Right cardiac atrium (tissue), 5 donors: ENCODE measurements at regions not wholly inside any gene's neighbourhood (a gene's known extent, or its start where the extent isn't known, plus 50 kb on each side); places are given as distances from the start of the nearest gene placed in this dataset.

Experiments used
- ATAC-seq, 2 donors: fragments of 200-7000 bp; cut with Tn5 transposase; one replicate each; pipeline versions ENCODE4 v1.8.0 to v1.9.1; 2020; ENCODE audit warnings: moderate library complexity in 2 of 2, mild to moderate bottlenecking in 1 of 2
- DNase-seq, 3 donors: peaks; one replicate each; pipeline ENCODE4 v3.0.0-alpha.2; 2020
- H3K27ac ChIP-seq: one replicate; pipeline ENCODE4 v1.5.1; 2013; ENCODE audit warnings: mild to moderate bottlenecking, low read length, control low read depth, moderate library complexity
- H3K27me3 ChIP-seq: one replicate; pipeline ENCODE4 v1.6.1; 2013; ENCODE audit not compliant: control insufficient read depth, insufficient read depth
- H3K4me1 ChIP-seq: one replicate; pipeline ENCODE4 v1.6.1; 2013; ENCODE audit warnings: low read length; ENCODE audit not compliant: control insufficient read depth, insufficient read depth
- H3K4me3 ChIP-seq: one replicate; pipeline ENCODE4 v1.5.1; 2013; ENCODE audit warnings: low read length, control low read depth
- H3K9me3 ChIP-seq: one replicate; pipeline ENCODE4 v1.6.1; 2013; ENCODE audit warnings: low read length; ENCODE audit not compliant: control insufficient read depth
- WGBS: extraction: QIAGEN DNeasy Blood & Tissue Kit; methylation state at CpG from one replicate; pipeline ENCODE4 v1.1.7; 2013; 5-methylcytosine and 5-hydroxymethylcytosine counted together
- intact Hi-C, 4 donors: fragments of 100-400 bp; cut with DNase I; formaldehyde crosslinking; loops; one replicate each; pipeline versions ENCODE4 v1.11.0 to v1.14.0; 2022 to 2023
- donor health status: healthy with polysubstance abuse.
- donor health status: DM: no; HTN: yes; CAD: no.
- donor health status: DM: no; HTN: no; CAD: no.
- donor health status: DM: no; HTN: yes; CAD: no; lungs with severe emphysema.
- donor health status: DM: yes; HTN: yes; CAD: no.

GRCh38 chr2:17035010-17035409 is 369.4 kb upstream of the CYRIA start:
- ATAC-seq (no peak), DNase-seq (no peak)
- no peak overlapping the region for H3K27ac ChIP-seq
- 61% methylated on average over 1 of the region's 1 CpG for WGBS
- no peaks in the 10 kb centered on the region for H3K4me1 ChIP-seq
- intact Hi-C loops = no loop called here
- no peak overlapping the region for H3K4me3 ChIP-seq
- no peaks in the 10 kb centered on the region for H3K27me3 ChIP-seq
- H3K9me3 ChIP-seq = no peaks in the 10 kb centered on the region

- Histone ChIP-seq H3K27ac (no peak overlapping the region), H3K4me3 (no peak overlapping the region), H3K4me1 (no peaks in the 10 kb centered on the region), H3K9me3 (no peaks in the 10 kb centered on the region), H3K27me3 (no peaks in the 10 kb centered on the region)
- ATAC-seq (no peak), DNase-seq (no peak)
- 17% methylated on average over 2 of the region's 2 CpGs for WGBS
- intact Hi-C loops = no loop called here
These were observed 364.4 kb upstream of the CYRIA start for GRCh38 chr2:17030047-17030446.

- H3K4me3 ChIP-seq = no peak overlapping the region
- WGBS = 42% methylated on average over 3 of the region's 3 CpGs
- ATAC-seq (no peak), DNase-seq (no peak)
- H3K9me3 ChIP-seq = no peaks in the 10 kb centered on the region
- intact Hi-C loops = no loop called here
- H3K27ac ChIP-seq = no peak overlapping the region
- H3K27me3 ChIP-seq = no peaks in the 10 kb centered on the region
- H3K4me1 ChIP-seq = no peaks in the 10 kb centered on the region
These were observed 346.7 kb upstream of the CYRIA start for GRCh38 chr2:17012297-17012696.

DNA sequence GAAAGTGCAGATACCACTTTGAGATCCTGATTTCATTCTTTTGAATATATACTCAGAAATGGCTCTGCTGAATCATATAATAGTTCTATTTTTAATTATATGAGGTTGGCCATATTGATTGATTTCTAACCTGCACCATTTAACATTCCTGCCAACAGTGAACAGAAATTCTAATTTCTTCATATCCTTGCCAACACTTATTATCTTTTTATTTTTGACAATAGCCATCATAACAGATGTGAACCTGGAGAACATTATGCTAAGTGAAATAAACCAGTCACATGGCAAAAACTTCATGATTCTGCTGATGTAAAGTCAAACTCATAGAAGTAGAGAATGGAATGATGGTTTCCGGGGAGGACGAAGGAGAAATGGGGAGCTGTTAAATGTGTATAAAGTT is 344.5 kb upstream of the CYRIA start:
- WGBS = 92% methylated on average over 2 of the region's 2 CpGs
- no peaks in the 10 kb centered on the region for H3K9me3 ChIP-seq
- no peaks in the 10 kb centered on the region for H3K27me3 ChIP-seq
- no peak overlapping the region for H3K4me3 ChIP-seq
- no peaks in the 10 kb centered on the region for H3K4me1 ChIP-seq
- no peak for ATAC-seq
- intact Hi-C loops = no loop called here
- no peak for DNase-seq
- no peak overlapping the region for H3K27ac ChIP-seq

DNA sequence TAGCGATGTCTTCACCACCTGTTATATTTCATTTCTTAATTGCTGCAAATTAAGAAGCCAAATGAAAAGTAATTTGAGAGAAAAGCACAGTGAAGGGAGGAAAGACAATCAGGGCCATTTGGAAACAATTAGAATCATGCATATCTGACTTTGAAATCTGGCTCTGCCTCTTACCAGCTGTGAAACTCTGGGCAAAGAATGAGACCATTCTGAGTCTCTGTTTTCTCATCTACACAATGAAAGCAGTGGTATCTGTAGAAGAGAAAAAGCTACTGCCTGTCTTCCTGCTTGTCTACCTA is 334.5 kb upstream of the CYRIA start:
- intact Hi-C loops = no loop called here
- no peak overlapping the region for H3K4me3 ChIP-seq
- H3K27ac ChIP-seq = no peak overlapping the region
- 87% methylated on average over 1 of the region's 1 CpG for WGBS
- no peaks in the 10 kb centered on the region for H3K27me3 ChIP-seq
- ATAC-seq (no peak), DNase-seq (no peak)
- no peaks in the 10 kb centered on the region for H3K9me3 ChIP-seq
- no peaks in the 10 kb centered on the region for H3K4me1 ChIP-seq

DNA sequence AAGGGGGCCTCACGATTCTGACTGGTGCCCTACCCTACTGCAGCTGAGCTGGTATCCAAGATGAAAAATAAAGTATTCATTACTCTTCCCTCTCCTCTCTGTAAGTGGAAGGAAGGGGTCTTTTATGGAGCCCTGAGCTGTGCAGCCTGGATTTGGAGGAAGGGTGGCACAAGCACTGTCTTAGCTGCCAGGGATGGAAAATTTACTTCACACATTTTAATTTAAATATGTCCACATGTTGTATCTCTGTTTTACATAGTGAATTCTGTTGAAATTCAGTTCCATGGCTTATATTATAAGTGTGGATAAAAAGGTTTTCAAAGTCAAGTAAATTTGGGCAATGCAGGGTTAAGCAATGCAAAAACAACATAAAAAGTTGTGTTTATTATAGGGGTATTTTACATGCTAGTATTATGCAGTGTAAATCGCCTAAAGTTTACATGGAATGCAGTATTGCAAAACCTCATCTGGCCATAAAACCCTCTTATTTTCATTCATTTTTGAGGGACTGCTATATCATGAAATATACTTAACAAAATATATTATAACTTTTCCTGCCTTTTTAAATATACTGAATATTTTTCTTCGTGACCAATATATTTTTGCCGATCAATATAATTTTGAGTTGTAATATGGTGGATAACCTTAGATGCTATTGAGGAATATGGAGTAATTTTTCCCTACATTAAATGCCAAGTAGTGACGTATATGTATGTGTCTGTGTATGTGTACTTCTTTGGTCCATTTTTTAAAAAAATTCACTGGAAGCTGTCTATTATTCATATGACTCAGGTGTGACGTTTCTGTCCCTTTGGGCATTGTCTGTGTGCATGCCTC is 333.9 kb upstream of the CYRIA start:
- DNase-seq = no peak
- H3K27me3 ChIP-seq = no peaks in the 10 kb centered on the region
- intact Hi-C loops = no loop called here
- 84% methylated on average over 6 of the region's 6 CpGs for WGBS
- no peaks in the 10 kb centered on the region for H3K9me3 ChIP-seq
- no peak overlapping the region for H3K27ac ChIP-seq
- no peak for ATAC-seq
- H3K4me3 ChIP-seq = no peak overlapping the region
- H3K4me1 ChIP-seq = no peaks in the 10 kb centered on the region

DNA sequence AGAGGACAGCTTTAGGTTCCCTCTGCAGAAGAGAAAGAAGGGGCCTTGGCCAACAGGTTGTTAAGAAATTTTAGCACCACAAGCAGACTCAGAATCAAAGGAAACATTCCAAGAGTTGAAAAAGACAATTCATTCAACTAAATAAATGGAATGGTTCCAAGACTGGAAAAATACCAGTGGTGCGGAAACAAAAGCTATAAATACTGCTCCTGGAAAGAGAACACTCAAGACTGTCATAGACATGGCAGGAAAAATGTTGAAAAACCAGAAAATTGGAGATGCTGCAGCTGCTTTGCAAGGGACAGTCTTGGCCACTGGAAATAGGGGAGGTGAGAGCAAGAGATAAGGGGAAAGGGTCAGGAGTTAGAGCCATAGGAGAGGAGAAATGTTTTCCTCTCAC is 312.7 kb upstream of the CYRIA start:
- intact Hi-C loops = no loop called here
- WGBS = 40% methylated on average over 1 of the region's 1 CpG
- DNase-seq (no peak), ATAC-seq (no peak)
- Histone ChIP-seq H3K27ac (no peak overlapping the region), H3K4me3 (no peak overlapping the region), H3K9me3 (no peaks in the 10 kb centered on the region), H3K4me1 (no peaks in the 10 kb centered on the region), H3K27me3 (no peaks in the 10 kb centered on the region)

DNA sequence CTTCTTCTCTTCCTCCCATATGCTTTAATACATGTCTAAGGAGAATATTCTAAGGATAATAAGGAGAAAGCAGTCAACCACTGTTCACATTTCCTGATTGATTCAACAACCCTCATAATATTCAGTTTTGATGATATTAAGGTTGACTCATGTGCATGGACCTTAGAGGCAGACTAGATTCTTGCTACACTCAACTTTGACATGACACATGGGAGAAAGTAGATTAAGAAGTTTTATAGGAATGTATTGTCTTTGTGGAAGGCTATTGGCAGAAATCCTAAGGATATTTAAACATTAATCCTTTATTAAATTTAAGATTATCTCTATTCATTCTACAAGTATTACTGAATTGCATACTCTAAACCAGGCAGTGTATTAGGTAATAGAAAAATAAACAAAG is 309.1 kb upstream of the CYRIA start:
- H3K27me3 ChIP-seq = no peaks in the 10 kb centered on the region
- H3K9me3 ChIP-seq = no peaks in the 10 kb centered on the region
- DNase-seq (no peak), ATAC-seq (no peak)
- H3K4me1 ChIP-seq = no peaks in the 10 kb centered on the region
- no peak overlapping the region for H3K27ac ChIP-seq
- H3K4me3 ChIP-seq = no peak overlapping the region
- intact Hi-C loops = no loop called here

- no peak overlapping the region for H3K4me3 ChIP-seq
- H3K27me3 ChIP-seq = no peaks in the 10 kb centered on the region
- intact Hi-C loops = no loop called here
- DNase-seq = no peak
- 82% methylated on average over 2 of the region's 2 CpGs for WGBS
- H3K4me1 ChIP-seq = no peaks in the 10 kb centered on the region
- ATAC-seq = no peak
- H3K27ac ChIP-seq = no peak overlapping the region
- H3K9me3 ChIP-seq = no peaks in the 10 kb centered on the region
These were observed 308.1 kb upstream of the CYRIA start for GRCh38 chr2:16973586-16974286.

- Histone ChIP-seq H3K4me1 (no peaks in the 10 kb centered on the region), H3K4me3 (no peak overlapping the region), H3K27ac (no peak overlapping the region), H3K27me3 (no peaks in the 10 kb centered on the region), H3K9me3 (no peaks in the 10 kb centered on the region)
- intact Hi-C loops = no loop called here
- ATAC-seq (no peak), DNase-seq (no peak)
- 90% methylated on average over 1 of the region's 1 CpG for WGBS
These were observed 306.6 kb upstream of the CYRIA start for GRCh38 chr2:16972276-16972675.

- intact Hi-C loops = no loop called here
These were observed 306.1 kb upstream of the CYRIA start for GRCh38 chr2:16971722-16972234.

More at GRCh38 chr2:16971722-16972234, 306.1 kb upstream of the CYRIA start:
- Histone ChIP-seq H3K27ac (no peak overlapping the region), H3K4me1 (no peaks in the 10 kb centered on the region), H3K4me3 (no peak overlapping the region), H3K9me3 (no peaks in the 10 kb centered on the region), H3K27me3 (no peaks in the 10 kb centered on the region)
- 74% methylated on average over 4 of the region's 4 CpGs for WGBS
- DNase-seq (no peak), ATAC-seq (no peak)
